Duodenal mucosa (tissue), 2 donors: ENCODE measurements at regions not wholly inside any gene's neighbourhood (a gene's known extent, or its start where the extent isn't known, plus 50 kb on each side); places are given as distances from the start of the nearest gene placed in this dataset.

Experiments used
- H3K27ac ChIP-seq: one replicate; pipeline ENCODE4 v1.7.0; 2013; ENCODE audit warnings: low read depth, low read length
- H3K27me3 ChIP-seq, 2 donors: one replicate each; pipeline ENCODE4 v1.7.0; 2013; ENCODE audit warnings: low read length in 2 of 2, control low read depth in 1 of 2; ENCODE audit not compliant: insufficient read depth in 2 of 2, control insufficient read depth in 1 of 2
- H3K36me3 ChIP-seq, 2 donors: one replicate each; pipeline ENCODE4 v1.7.0; 2013; ENCODE audit warnings: low read length in 2 of 2, control low read depth in 1 of 2; ENCODE audit not compliant: insufficient read depth in 2 of 2, control insufficient read depth in 1 of 2
- H3K4me1 ChIP-seq, 2 donors: one replicate each; pipeline ENCODE4 v1.7.0; 2013; ENCODE audit warnings: low read length in 2 of 2, control low read depth in 1 of 2; ENCODE audit not compliant: insufficient read depth in 2 of 2, control insufficient read depth in 1 of 2
- H3K4me3 ChIP-seq, 2 donors: one replicate each; pipeline ENCODE4 v1.7.0; 2013; ENCODE audit warnings: low read length in 2 of 2, low read depth in 1 of 2
- H3K9ac ChIP-seq, 2 donors: one replicate each; pipeline ENCODE4 v1.7.0; 2013; ENCODE audit warnings: low read length in 2 of 2, low read depth in 1 of 2
- H3K9me3 ChIP-seq, 2 donors: one replicate each; pipeline ENCODE4 v1.7.0; 2013; ENCODE audit warnings: low read length in 2 of 2, control low read depth in 1 of 2; ENCODE audit not compliant: control insufficient read depth in 1 of 2

DNA sequence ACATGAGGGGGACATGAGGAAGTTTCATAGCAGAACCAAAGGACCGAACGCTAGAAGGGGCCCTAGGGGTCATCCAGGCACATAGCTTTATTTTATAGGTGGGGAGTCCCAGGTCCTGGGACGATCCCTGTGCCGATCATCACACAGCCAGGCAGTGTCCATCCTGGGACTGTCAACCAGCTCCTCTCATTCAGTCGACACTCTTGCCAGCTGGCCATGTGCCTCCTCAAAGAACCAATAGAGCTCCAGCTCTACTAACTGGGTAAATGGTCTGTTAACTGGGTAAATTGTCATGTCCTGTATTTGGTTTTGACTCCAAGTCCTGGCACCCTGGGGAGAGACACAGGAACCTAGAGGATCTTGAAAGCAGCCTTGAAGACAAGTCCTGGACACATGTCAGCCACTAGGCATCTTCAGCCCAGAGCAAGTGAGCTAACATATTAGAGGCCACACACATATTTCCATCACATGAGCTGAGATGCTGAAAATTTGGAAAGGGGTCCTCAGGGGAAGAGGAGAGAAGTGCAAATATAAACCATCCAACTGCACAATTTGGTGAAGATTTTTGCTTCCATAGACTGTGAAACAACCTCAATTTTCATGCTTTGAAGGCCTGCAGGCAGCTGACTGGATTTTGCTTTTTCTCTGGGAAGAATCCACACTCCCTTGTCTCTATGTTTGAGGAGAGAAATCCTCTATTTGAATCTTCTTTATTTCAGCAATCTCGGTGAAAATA is 361.1 kb upstream of the SLC14A2 start:
- Histone ChIP-seq H3K9ac (no peak overlapping the region), H3K9me3 (no peaks in the 10 kb centered on the region), H3K36me3 (no peaks in the 10 kb centered on the region), H3K27me3 (no peaks in the 10 kb centered on the region), H3K4me3 (no peak overlapping the region), H3K27ac (no peak overlapping the region), H3K4me1 (peaks cover 0 to 5% of the 10 kb centered on the region in 2 donors)

DNA sequence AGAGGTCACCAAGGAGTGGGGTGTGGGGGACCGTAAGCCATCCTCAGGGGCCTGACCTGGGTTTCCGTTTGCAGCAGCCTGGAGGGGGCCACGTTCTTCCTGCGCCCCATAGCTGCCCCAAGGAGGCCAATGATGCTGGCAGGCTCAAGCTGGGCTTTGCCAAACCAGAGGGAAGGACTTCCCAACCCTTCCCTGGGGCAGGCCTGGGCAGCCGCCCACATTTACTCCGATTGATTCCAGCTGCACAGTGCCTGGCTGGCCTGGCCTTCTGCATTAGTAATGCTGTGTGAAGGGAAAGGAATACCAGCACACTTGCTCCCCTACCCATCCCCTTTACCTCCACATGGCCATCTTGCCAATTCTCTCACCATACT is 360.6 kb upstream of the SLC14A2 start:
- H3K27me3 ChIP-seq, result no peaks in the 10 kb centered on the region
- H3K27ac ChIP-seq, result no peak overlapping the region
- H3K36me3 ChIP-seq, result no peaks in the 10 kb centered on the region
- no peak overlapping the region for H3K9ac ChIP-seq
- no peaks in the 10 kb centered on the region for H3K9me3 ChIP-seq
- H3K4me1 ChIP-seq, result peaks cover 0 to 5% of the 10 kb centered on the region in 2 donors
- H3K4me3 ChIP-seq, result no peak overlapping the region

DNA sequence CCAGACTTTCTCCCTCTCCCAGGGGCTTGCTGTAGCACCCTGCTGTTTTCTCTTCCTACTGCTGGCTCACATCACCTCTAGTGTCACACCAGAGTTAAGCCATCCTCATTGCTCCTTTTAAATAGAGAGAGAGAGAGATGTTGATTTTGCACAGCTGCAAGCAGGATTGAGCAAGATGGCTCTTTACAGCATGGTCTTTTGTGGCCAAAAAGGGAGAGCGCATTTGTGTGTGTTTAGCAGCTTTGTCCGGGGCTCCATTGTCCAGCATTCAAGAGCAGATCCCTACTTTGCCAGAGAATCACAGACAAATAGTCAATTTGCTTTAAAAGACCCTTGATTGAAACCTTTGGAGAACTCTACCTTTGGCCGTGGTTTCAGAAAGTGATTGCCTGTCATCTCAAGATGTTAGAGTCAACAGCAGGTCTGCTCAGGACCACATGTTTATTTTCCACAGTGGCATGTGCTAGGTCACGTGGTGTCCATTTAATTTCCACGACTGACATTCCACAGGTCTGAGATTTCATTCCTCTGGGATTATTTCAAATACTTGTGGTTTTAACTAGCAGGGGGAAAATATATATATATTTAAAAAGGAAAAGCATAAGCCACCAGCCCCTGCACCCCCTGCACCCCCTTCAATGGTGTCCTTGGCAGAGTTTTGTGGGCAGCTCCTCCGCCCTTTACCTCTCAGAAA is 359.9 kb upstream of the SLC14A2 start:
- no peak overlapping the region for H3K27ac ChIP-seq

DNA sequence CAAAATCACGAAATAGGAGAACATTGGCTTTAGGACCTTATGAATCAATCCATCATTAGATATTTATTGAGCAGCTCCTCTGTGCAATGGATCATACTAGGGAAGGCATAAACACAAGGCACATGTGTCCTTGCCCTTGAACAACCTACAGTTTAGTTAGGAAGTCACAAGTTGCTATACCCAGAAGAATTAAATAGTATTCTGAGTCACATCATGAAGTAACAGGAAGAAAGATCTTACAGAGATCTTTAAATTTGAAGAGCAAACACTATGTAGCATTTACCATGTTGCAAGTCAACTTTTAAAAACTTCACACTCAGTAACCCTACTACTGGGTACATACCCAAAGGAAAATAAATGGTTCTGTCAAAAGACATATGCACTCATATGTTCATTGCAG is 355.2 kb upstream of the SLC14A2 start:
- Histone ChIP-seq H3K36me3 (no peaks in the 10 kb centered on the region), H3K27me3 (no peaks in the 10 kb centered on the region), H3K9ac (no peak overlapping the region), H3K4me1 (no peaks in the 10 kb centered on the region), H3K27ac (no peak overlapping the region), H3K4me3 (no peak overlapping the region), H3K9me3 (no peaks in the 10 kb centered on the region)

More for the DNA sequence above, 359.9 kb upstream of the SLC14A2 start:
- peaks cover 0 to 5% of the 10 kb centered on the region in 2 donors for H3K4me1 ChIP-seq
- no peak overlapping the region for H3K4me3 ChIP-seq
- H3K36me3 ChIP-seq, result no peaks in the 10 kb centered on the region
- no peak overlapping the region for H3K9ac ChIP-seq
- H3K9me3 ChIP-seq, result no peaks in the 10 kb centered on the region
- no peaks in the 10 kb centered on the region for H3K27me3 ChIP-seq

DNA sequence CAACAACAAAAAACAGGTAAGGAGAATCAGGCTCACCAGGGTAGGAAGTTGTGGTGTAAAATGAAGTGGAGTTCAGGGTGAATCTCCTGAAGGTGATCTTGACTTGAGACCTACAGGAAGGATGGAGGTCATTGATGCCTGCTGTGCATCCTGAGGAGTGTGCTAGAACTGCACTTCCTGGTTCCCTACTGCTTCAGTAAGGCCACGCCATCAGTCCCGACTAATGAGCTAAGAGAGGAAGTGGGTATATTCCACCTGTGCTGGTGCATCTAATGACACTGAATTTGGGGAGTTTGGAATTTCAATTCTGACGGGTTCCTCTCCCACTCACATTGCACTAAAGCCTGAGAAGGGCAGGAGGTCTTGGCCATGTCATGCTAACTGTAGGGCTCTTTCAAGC is 349.3 kb upstream of the SLC14A2 start:
- Histone ChIP-seq H3K27me3 (no peaks in the 10 kb centered on the region), H3K27ac (no peak overlapping the region), H3K9me3 (no peaks in the 10 kb centered on the region), H3K9ac (no peak overlapping the region), H3K36me3 (no peaks in the 10 kb centered on the region), H3K4me3 (no peak overlapping the region), H3K4me1 (peaks cover 0 to 7% of the 10 kb centered on the region in 2 donors)

DNA sequence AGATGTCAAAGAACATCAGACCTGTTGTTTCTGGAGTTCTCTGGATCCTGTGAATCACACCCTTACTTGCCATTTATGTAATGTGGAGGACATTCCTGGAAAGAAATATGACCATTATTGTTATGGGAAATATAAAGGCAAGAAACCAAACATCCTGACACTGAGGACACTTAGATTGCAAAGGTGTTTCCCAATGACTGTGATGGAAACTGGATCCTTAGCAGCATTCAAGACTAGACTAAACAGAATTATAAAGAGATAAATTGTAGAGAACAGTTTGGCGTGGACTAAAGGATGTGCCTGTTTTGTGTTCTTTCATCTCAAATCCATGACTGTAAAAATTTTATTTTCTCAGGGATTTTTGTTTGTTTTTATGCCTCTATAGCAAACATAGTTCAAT is 347.7 kb upstream of the SLC14A2 start:
- Histone ChIP-seq H3K4me3 (no peak overlapping the region), H3K4me1 (peaks cover 0 to 7% of the 10 kb centered on the region in 2 donors), H3K9me3 (no peaks in the 10 kb centered on the region), H3K36me3 (no peaks in the 10 kb centered on the region), H3K9ac (no peak overlapping the region), H3K27me3 (no peaks in the 10 kb centered on the region), H3K27ac (no peak overlapping the region)

DNA sequence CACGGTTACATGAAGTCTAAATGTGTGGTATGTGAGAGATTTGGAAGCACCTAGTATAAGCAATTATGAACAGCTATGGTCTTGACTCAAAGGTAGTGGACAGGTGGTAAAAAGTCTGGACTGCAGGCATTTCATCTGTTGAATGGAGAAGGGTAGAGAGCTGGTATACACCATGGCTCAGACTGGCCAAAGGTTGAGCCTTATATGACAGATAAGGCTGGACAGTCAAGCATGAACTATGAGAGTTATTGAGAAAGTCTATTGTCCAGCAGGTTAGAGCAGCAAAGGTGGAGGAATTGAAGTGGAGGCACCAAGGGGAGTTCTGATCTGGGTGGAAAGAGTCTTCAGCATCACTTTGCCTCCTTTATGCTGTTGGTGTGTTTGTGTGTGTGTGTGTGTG is 346.7 kb upstream of the SLC14A2 start:
- Histone ChIP-seq H3K9ac (no peak overlapping the region), H3K4me1 (peaks cover 0 to 7% of the 10 kb centered on the region in 2 donors)

DNA sequence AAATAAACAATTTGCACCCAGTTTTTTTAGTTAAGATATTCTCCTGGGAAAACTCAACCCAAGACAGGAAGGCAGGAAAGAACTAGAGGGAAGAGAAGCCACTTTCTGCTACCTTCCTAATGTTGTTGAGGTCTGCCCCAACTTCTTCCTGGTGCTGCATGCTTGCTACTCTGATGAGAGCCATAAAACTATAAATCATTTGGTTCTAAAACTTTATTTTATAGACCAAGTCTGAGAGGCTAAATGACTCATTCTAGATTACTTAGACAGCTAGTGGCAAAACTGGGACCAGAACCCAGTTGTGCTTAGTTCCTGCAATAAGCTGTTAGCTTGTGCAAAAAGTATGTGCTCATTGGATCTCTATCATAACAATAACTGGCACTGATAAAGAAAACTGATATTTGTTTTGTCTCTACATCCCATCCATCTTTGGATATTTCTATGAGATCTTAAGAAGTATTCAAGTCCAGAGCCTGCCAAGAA is 344.9 kb upstream of the SLC14A2 start:
- Histone ChIP-seq H3K27me3 (no peaks in the 10 kb centered on the region), H3K27ac (no peak overlapping the region), H3K36me3 (no peaks in the 10 kb centered on the region), H3K4me3 (no peak overlapping the region), H3K9me3 (peaks cover under 1 to 2% of the 10 kb centered on the region in 2 donors), H3K4me1 (peaks cover 0 to 7% of the 10 kb centered on the region in 2 donors), H3K9ac (no peak overlapping the region)

More for the DNA sequence above, 346.7 kb upstream of the SLC14A2 start:
- H3K9me3 ChIP-seq, result no peaks in the 10 kb centered on the region
- no peak overlapping the region for H3K4me3 ChIP-seq
- H3K27ac ChIP-seq, result no peak overlapping the region
- no peaks in the 10 kb centered on the region for H3K27me3 ChIP-seq
- no peaks in the 10 kb centered on the region for H3K36me3 ChIP-seq

DNA sequence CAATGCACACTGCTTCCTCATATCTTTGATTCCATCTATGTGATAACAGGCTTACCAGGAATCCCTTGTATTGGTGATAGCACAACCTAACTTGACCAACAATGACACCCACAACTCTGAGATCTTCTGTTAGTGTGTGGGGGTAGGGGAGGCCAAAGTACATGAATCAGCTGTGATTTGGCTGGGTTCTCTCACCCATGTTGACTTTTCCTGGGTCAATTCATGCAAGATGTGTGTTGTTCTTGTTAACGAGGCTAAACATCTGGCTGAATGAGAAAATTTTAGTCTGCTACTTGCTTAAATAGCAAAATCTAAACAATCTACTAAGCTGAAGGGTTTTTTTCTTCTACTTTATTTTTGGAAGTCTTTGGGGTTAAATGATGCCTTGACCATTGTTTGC is 341.2 kb upstream of the SLC14A2 start:
- H3K36me3 ChIP-seq, result no peaks in the 10 kb centered on the region
- no peak overlapping the region for H3K4me3 ChIP-seq
- no peaks in the 10 kb centered on the region for H3K27me3 ChIP-seq
- H3K27ac ChIP-seq, result no peak overlapping the region
- H3K9ac ChIP-seq, result no peak overlapping the region
- peaks cover 0 to 7% of the 10 kb centered on the region in 2 donors for H3K4me1 ChIP-seq
- H3K9me3 ChIP-seq, result peaks cover 2 to 3% of the 10 kb centered on the region in 2 donors

DNA sequence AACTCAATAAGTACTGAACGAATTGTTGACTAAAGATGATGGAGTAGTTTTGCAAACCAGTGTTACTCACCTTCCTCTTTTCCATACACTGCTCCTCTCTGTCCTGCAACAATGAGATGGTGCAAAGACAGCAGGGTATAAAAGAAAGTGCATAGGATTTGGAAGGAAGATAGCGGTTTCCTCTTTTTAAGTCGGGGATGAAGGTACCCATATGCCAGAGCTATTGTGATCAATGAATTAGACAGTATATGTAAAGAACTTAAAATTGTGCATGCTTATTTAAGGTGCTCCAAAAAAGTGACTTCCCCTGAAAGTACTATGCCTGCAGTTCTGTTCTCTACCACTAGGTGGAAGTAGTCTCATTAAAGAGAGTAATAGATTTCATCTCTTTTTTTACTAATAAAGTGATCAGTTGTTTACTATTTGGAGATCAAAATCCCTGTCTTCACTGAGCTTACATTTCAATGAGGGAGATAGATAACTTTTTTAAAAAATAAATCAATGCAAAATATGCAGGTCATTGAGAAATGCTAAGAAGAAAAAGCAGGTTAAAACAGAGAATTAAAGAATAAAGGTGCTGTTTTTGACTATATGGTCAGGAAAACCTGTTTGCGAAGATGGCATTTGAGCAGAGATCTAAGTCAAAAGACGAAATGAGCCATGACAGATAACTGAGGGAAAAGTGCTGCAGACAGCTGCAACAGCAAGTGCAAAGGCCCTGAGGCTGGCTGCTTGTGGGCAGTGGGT is 339.7 kb upstream of the SLC14A2 start:
- Histone ChIP-seq H3K4me3 (no peak overlapping the region), H3K27ac (no peak overlapping the region), H3K9ac (no peak overlapping the region), H3K4me1 (peaks cover 0 to 5% of the 10 kb centered on the region in 2 donors), H3K9me3 (peaks cover 2 to 3% of the 10 kb centered on the region in 2 donors), H3K27me3 (no peaks in the 10 kb centered on the region), H3K36me3 (no peaks in the 10 kb centered on the region)
